ENCODE measurements at regions not wholly inside any gene's neighbourhood (a gene's known extent, or its start where the extent isn't known, plus 50 kb on each side); places are given as distances from the start of the nearest gene placed in this dataset.

- ChIA-PET CTCF (no interaction called here), POLR2A (ENCODE audit: unreplicated experiment) (interaction anchor here (0.6 kb wide), 1 partner anchor 15 kb away, joined by 3 read pairs; no protein-coding TSS in a partner anchor)
- Histone ChIP-seq H3K27me3 (ENCODE audit: control insufficient read depth, insufficient read depth, low read length) (no peaks in the 10 kb centered on the region), H4K8ac (ENCODE audit: low read depth in 2 of 2, low read length in 2 of 2) (no peak overlapping the region), H3K79me1 (ENCODE audit: low read depth in 1 of 2, low read length in 2 of 2) (no peaks in the 10 kb centered on the region), H3K4me3 (ENCODE audit: insufficient read depth, low read depth, low read length) (no peak overlapping the region), H3K4me1 (ENCODE audit: control insufficient read depth, insufficient read depth, low read length) (no peaks in the 10 kb centered on the region), H3K56ac (ENCODE audit: extremely low read depth, insufficient read depth, low read length) (no peak overlapping the region), H2AK9ac (replicated peaks; ENCODE audit: low read depth, low read length, poor library complexity) (no peak overlapping the region), H3K14ac (replicated peaks; ENCODE audit: low read depth, low read length) (no peak overlapping the region), H3K9ac (ENCODE audit: low read depth, low read length) (no peak overlapping the region), H2BK15ac (ENCODE audit: low read depth, low read length) (no peak overlapping the region), H3K36me3 (ENCODE audit: control insufficient read depth, insufficient read depth, low read length) (no peaks in the 10 kb centered on the region), H3K9me1 (ENCODE audit: insufficient read depth, low read length) (no peaks in the 10 kb centered on the region), H3K9me3 (ENCODE audit: control insufficient read depth, insufficient read depth, low read length) (peaks cover 49% of the 10 kb centered on the region), H3K18ac (ENCODE audit: low read depth, low read length) (no peak overlapping the region), H3K27ac (ENCODE audit: insufficient read depth, low read length) (no peak overlapping the region), H2AFZ (replicated peaks; ENCODE audit: low read length, poor library complexity) (no peak overlapping the region), H3K23ac (ENCODE audit: low read depth, low read length) (no peak overlapping the region), H3K4me2 (ENCODE audit: low read depth, low read length) (no peak overlapping the region), H4K91ac (ENCODE audit: insufficient read depth, low read depth, low read length) (no peak overlapping the region), H3K4ac (ENCODE audit: low read depth, low read length) (no peak overlapping the region), H2BK5ac (ENCODE audit: low read depth, low read length, poor library complexity, severe bottlenecking) (no peak overlapping the region), H2BK20ac (ENCODE audit: low read depth, low read length) (no peak overlapping the region), H2AK5ac (ENCODE audit: low read depth, low read length) (no peak overlapping the region), H2BK120ac (ENCODE audit: low read depth, low read length) (no peak overlapping the region), H4K20me1 (ENCODE audit: insufficient read depth, low read length) (no peaks in the 10 kb centered on the region), H4K5ac (ENCODE audit: low read depth, low read length) (no peak overlapping the region)
- intact Hi-C loops (cut with micrococcal nuclease) (no loop called here), dilution Hi-C loops (cut with HindIII; ENCODE audit: low sequenced_read_pairs, unreplicated experiment) (no loop called here), in situ Hi-C loops (cut with MboI; ENCODE audit: low sequenced_read_pairs) (no loop called here)
- ATAC-seq (ENCODE audit: low read depth) (no peak), DNase-seq (no peak)
- no TSS peak for BruUV-seq (replicated peaks)
- TF ChIP-seq RAD21 (IDR thresholded peaks at IDR 0.05; ENCODE audit: low read length) (no peak), CTCF (conservative IDR thresholded peaks at IDR 0.05; ENCODE audit: low read depth, low read length) (no peak), SMC3 (IDR thresholded peaks at IDR 0.05; ENCODE audit: low read depth, low read length) (no peak)
- no CpG with 5 or more reads among the region's 11 CpGs for WGBS, 2 experiments (ENCODE audit: extremely low coverage in 2 of 2, insufficient read length in 1 of 2)
Observed at GRCh38 chr12:130087222-130087621, 75.0 kb upstream of the FZD10 start.

All from IMR-90 (cell line).